Muscle of back (tissue), 3 donors: ENCODE measurements at regions not wholly inside any gene's neighbourhood (a gene's known extent, or its start where the extent isn't known, plus 50 kb on each side); places are given as distances from the start of the nearest gene placed in this dataset.
"Not testable (repeated sequence)": the region's sequence is repeated elsewhere in the genome, so short reads cannot be mapped to it uniquely, and the experiment has no call there.

Source experiments
- DNase-seq, 3 donors: peaks; one replicate each; pipeline versions ENCODE4 v3.0.0 to v3.0.0-alpha.2; 2013

GRCh38 chr2:12616456-12617156 lies 100.1 kb upstream of the TRIB2 start:
- no peak for DNase-seq

- DNase-seq, result no peak
Observed at GRCh38 chr2:12617366-12617765, 99.4 kb upstream of the TRIB2 start.

GRCh38 chr2:12617853-12618252 lies 98.9 kb upstream of the TRIB2 start:
- no peak for DNase-seq

GRCh38 chr2:12618576-12618975 lies 98.2 kb upstream of the TRIB2 start:
- peak in 1 of 3 donors; percentile 31 for DNase-seq

GRCh38 chr2:12619975-12620374 lies 96.8 kb upstream of the TRIB2 start:
- peak in 1 of 3 donors; percentile 68 for DNase-seq

GRCh38 chr2:12620759-12621158 lies 96.0 kb upstream of the TRIB2 start:
- no peak for DNase-seq

- no peak for DNase-seq
Observed at GRCh38 chr2:12623051-12623450, 93.7 kb upstream of the TRIB2 start.

- no peak for DNase-seq
Observed at GRCh38 chr2:12624384-12624783, 92.4 kb upstream of the TRIB2 start.

GRCh38 chr2:12624905-12625598 lies 91.7 kb upstream of the TRIB2 start:
- no peak for DNase-seq

GRCh38 chr2:12628541-12628940 lies 88.2 kb upstream of the TRIB2 start:
- DNase-seq, result not testable (repeated sequence)

GRCh38 chr2:12636837-12637581 lies 79.7 kb upstream of the TRIB2 start:
- peak; percentile 23 to 56 (median 30) for DNase-seq

- no peak for DNase-seq
Observed at GRCh38 chr2:12637754-12638153, 79.0 kb upstream of the TRIB2 start.

GRCh38 chr2:12641441-12641840 lies 75.3 kb upstream of the TRIB2 start:
- DNase-seq, result no peak

GRCh38 chr2:12642332-12642731 lies 74.4 kb upstream of the TRIB2 start:
- no peak for DNase-seq

GRCh38 chr2:12642859-12643258 lies 73.9 kb upstream of the TRIB2 start:
- DNase-seq, result no peak

GRCh38 chr2:12649602-12650400 lies 66.9 kb upstream of the TRIB2 start:
- no peak for DNase-seq

GRCh38 chr2:12651641-12652040 lies 65.1 kb upstream of the TRIB2 start:
- DNase-seq, result peak in 2 of 3 donors; percentile 16 to 57

- DNase-seq, result peak in 2 of 3 donors; percentile 14 to 43
Observed at GRCh38 chr2:12652723-12653122, 64.0 kb upstream of the TRIB2 start.

- DNase-seq, result no peak
Observed at GRCh38 chr2:12657560-12657959, 59.2 kb upstream of the TRIB2 start.

- DNase-seq, result no peak
Observed at GRCh38 chr2:12658310-12658945, 58.3 kb upstream of the TRIB2 start.

GRCh38 chr2:12661489-12661888 lies 55.2 kb upstream of the TRIB2 start:
- no peak for DNase-seq
